ENCODE measurements at regions not wholly inside any gene's neighbourhood (a gene's known extent, or its start where the extent isn't known, plus 50 kb on each side); places are given as distances from the start of the nearest gene placed in this dataset.

DNA sequence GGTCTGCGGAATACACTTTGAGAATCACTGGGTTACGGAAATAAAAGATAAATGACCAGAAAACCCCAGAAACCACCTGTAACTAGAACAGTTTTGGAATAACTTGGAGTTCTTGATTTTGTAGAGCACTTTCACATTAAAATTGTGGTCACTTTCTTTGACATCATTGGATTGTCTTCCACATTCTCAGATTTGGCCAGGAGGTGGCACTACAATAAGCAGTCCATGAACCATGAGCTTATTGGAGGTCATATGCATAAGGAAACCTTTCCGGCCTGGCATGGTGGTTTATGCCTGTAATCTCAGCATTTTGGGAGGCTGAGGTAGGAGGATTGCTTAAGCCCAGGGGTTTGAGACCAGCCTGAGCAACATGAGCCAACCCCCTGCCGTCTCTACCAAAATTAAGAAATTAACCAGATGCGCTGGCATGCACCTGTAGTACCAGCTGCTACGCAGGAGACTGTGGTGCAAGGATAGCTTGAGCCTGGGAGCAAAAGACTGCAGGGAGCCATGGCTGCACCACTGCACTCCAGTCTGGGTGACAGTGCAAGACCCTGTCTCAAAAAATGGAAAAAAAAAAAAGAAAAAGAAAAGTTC is 107.7 kb upstream of the CAND1 start:
- DNase-seq = peak; percentile 6

DNA sequence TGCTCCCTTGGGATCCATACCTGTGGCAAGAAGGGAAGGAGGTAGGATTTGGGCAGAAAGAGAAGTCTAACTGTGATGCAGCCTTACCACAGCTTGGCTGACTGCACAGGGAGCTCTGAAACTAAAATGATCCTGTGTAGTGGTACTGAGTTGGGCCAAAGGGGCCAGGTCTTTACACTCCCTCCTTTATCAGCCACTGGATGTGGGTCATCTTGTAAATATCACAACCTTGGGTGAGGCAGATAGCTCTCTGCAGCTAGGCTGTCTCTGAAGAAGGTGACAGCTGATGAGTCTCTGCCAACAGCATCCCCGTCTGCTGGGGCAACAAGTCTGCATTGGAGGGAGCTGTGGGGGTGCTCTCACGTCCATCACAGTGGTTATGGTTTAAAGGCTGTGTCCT is 95.9 kb upstream of the CAND1 start:
- DNase-seq = no peak

DNA sequence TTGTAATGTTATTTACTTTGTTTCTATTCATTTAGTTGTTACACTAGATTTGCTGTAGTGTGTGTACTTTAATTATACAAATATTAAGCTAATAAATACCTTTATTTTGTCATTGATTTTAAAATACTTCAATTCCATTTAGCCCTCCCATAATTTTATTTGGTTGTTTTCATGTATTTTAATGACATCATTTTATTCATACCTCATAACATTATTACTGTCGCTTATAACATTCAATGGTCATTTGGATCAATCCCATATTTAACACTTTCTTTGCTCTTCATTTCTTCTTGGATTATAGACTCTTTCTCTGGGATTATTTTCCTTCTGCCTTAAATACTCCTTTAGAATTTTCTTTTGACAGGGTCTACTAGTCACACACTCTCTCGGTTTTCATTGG is 86.6 kb upstream of the CAND1 start:
- DNase-seq = no peak

DNA sequence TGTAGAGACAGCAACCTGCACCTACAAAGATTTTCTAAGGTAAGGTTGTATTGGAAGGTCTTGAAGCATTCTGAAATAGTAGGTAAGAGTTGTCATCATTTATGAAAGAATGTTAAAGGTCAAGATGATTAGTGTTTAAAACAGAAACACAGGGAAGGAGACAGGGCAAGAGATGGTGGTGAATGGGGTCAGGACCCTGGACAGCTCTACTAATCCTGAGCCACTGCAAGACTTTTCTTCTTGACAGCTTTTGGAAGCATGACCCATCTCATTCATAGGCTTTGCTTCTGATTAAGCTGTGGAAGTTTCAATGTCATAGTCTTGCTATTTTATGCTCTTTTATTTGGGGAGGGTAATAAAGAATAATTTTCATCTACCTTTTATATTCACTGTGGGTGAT is 75.5 kb upstream of the CAND1 start:
- DNase-seq = no peak

DNA sequence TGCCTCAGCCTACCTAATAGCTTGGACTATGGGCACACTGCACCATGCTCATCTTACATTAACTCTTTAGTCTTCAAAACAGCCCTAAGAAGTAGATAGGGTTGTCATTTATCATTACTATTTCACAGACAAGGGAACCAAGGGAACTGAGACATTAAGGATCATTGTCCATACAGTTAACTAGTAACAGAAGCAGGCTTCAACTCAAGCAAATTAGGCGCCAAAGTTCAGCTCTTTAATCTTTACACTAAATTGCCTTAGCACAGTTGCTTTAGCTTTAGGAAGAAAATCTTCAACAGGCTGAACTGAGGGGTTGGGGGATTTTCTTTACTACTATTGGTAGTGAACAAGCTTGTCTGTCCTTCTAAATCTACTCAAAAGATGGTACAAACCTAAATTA is 68.8 kb upstream of the CAND1 start:
- no peak for DNase-seq

DNA sequence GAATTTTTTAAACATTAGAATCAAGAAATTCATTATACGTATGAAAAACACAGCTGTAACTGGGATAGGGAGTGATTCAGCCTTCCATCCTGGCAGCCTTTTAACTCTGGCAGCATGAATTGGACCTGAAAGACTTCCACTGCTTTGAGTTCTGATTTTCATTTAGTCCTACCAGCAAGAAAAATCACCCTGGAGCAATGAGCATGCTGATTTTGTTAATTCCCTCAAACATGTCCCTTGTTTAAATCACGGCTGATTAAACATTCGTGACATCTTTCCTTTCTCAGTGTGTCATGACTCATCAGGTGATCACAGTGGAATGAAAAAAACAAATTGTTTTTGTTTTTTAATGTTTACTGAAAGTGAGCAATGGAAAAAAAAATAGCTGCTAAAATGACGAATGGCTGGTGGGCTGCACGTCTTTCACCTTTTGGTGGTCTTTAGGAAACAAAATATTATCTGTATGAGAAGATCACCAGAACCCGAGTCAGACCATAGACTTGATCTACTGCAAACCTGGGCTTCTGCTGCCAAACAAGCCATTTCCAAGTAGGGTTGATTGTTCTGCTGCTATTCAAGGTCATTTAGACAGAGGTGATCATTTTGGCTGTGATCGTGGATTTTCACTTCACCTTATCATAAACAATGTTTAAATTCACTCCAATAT is 67.0 kb upstream of the CAND1 start:
- no peak for DNase-seq

DNA sequence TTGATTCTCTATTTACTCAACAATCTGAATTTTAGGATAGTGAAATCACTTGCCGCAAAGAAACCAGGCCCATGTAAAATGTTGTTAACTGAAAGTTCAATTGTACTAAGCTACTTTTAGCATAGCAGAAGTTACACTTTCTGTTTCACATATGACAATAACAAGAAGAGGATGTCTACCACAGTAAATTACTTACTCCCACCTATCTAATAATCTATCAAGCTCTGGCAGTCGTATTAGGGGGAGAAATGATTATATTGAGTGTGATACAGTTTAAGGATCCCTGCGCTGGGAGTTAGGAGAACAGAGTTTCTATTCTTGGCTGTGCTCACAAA is 66.5 kb upstream of the CAND1 start:
- DNase-seq = no peak

DNA sequence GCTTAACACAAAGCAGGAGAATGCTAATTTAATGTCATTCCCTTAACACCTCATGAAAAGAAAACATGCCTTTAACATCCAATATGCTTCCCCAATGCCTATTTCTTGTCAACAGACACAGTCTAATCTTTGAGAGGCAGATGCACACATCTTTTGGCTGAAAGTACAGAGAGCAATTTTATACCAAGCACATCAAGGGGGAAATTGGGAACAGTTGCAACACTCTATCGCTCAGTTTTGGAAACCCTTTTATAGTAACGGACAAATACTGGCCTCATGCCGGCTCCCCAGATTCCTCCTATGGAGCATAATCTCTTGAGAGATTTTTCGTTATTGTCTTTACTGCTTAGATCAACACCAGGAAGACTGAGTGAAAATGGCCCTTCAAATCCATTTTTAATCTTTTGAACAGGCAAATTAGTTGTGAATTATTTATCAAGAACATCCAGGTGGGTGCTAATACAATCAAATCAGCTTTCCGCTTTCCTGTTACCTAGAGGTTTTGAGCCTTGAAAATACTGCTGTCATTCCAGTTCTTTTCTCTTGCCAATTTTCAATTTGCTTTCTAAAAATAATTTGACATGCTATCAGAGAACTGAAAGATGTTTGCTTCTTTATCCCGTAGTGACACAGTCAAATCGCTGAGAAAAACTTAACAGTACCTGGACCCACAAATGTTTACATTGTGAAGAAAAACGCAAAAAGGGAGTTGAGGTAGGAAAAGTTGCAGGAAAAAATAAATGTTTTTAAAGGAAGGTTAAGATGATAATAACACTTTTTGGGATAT is 60.7 kb upstream of the CAND1 start:
- no peak for DNase-seq

DNA sequence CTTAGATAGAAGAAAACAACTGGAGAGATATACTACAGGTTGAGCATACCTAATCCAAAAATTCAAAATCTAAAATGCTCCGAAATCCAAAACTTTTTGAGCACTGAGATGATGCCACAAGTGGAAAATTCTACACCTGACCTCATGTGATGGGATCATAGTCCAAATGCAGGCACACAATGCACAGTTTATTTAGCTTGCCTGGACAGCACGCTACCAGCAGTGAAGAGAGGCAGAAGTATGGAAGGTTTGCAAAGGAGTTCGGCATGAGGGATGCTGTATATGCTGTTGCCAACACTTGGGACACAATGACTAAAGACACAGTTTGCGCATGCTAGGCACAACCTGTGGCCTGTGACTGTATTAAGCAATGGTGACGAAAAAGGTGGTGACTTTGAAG is 58.1 kb upstream of the CAND1 start:
- DNase-seq = no peak

DNA sequence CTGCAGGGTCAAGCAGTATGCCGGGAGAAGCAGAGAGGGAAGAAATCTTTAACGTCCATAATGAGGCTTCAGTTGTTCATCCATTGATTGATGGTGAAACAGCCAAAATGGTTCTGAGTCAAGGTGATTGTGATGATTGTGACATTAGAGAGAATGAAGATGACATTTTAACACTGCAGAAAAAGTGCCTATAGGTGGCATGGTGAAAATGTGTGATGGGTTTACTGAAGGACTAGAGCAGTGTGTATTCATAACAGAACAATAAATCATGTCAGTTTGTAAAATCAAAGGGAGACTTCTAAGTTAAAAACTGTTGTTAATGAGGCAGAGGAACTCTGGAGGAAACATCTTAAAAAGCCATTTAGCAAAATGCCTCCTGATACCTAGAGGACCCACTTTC is 57.7 kb upstream of the CAND1 start:
- no peak for DNase-seq

DNA sequence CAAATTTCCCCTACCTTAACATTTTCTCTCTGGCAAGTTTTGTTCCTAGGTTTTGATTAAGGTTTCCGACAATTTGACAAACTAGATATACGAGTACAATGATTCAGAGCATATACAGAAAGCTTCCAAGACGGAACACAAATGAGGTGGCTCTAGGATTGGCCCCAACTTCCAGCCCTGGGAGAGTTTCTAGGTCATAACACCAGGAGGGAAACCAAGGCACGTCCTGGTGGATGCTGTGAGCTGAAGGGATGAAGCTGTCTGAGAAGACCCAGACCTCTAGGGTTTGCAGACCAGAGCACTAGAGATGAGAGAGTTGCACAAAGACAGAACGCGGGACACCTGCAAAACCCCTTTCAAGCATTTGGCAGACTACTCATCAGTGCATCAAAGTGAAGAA is 51.5 kb upstream of the CAND1 start:
- no peak for DNase-seq
